Breast epithelium (tissue), 4 donors: ENCODE measurements at regions not wholly inside any gene's neighbourhood (a gene's known extent, or its start where the extent isn't known, plus 50 kb on each side); places are given as distances from the start of the nearest gene placed in this dataset.

ENCODE experiments used
- DNase-seq, 2 donors: peaks; one replicate each; pipeline ENCODE4 v3.0.0-alpha.2; 2019; ENCODE audit warnings: low spot score in 2 of 2
- H3K27ac ChIP-seq, 2 donors: fragments of 200-600 bp; sonication (generic) in 1 of 2; one replicate each; pipeline ENCODE4 v1.5.1; 2016 to 2019; ENCODE audit warnings: mild to moderate bottlenecking in 1 of 2
- H3K27me3 ChIP-seq, 2 donors: fragments of 200-600 bp; sonication (generic) in 1 of 2; one replicate each; pipeline versions ENCODE4 v1.5.1 to v1.6.0; 2017 to 2019; ENCODE audit warnings: control low read depth in 1 of 2, mild to moderate bottlenecking in 1 of 2
- H3K36me3 ChIP-seq: fragments of 200-600 bp; one replicate; pipeline ENCODE4 v1.5.1; 2019
- H3K4me1 ChIP-seq, 2 donors: fragments of 200-600 bp; sonication (generic); one replicate each; pipeline ENCODE4 v1.5.1; 2016 to 2019; ENCODE audit warnings: control low read depth in 1 of 2
- H3K4me3 ChIP-seq, 3 donors: fragments of 200-600 bp; sonication (generic); 1 replicate in 2 of 3; 2 replicates in 1 of 3; pipeline ENCODE4 v1.5.1; 2016 to 2019; ENCODE audit warnings: mild to moderate bottlenecking in 3 of 3, moderate library complexity in 2 of 3
- H3K9me3 ChIP-seq, 2 donors: fragments of 200-600 bp; sonication (generic) in 1 of 2; one replicate each; pipeline ENCODE4 v1.5.1; 2016 to 2019; ENCODE audit warnings: control low read depth in 1 of 2
- POLR2A ChIP-seq: fragments of 450-650 bp; IDR thresholded peaks from one replicate; pipeline ENCODE4 v1.6.1; 2016; ENCODE audit warnings: antibody characterized with exemption, mild to moderate bottlenecking, moderate library complexity
- POLR2AphosphoS5 ChIP-seq, 3 donors: sonication (generic); formaldehyde crosslinking; IDR thresholded peaks; one replicate each; pipeline ENCODE4 v1.6.1; 2017; ENCODE audit warnings: antibody characterized with exemption in 3 of 3
- intact Hi-C: fragments of 100-400 bp; cut with DNase I; formaldehyde crosslinking; loops from one replicate; pipeline ENCODE4 v1.15.1; 2023; ENCODE audit warnings: low total_unique reads
- TF ChIP-seq, protein P1 (sequence below), 3 donors: fragments of 450-650 bp; IDR thresholded peaks; one replicate each; pipeline ENCODE4 v1.5.1; 2016 to 2017; ENCODE audit warnings: antibody characterized with exemption in 3 of 3, mild to moderate bottlenecking in 3 of 3, moderate library complexity in 3 of 3

DNA sequence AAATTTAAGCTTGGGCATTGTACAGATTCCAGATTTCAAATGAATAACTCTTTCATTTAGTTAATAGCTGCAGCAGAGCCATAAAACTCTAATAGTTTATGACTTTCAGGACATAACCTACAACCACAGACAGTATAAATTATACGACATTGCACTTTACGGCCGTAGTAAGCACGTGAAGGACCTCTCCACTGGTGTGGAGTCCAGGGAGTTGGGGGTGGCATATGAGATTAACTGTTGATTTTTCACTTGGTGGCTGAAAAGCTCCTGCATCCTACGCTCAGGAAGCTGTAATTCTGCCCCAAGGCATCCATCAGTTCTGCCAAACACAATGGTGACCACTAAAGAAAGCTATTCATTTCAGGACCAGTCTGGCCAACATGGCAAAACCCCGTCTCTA is 376.2 kb downstream of the SOX11 start:
- no peaks in the 10 kb centered on the region for H3K9me3 ChIP-seq
- H3K27ac ChIP-seq = no peak overlapping the region
- no peak for DNase-seq
- H3K4me1 ChIP-seq = no peaks in the 10 kb centered on the region
- no peak for TF ChIP-seq POLR2AphosphoS5 (IDR thresholded peaks at IDR 0.05)
- no peak for TF ChIP-seq POLR2A
- TF ChIP-seq, protein P1, sequence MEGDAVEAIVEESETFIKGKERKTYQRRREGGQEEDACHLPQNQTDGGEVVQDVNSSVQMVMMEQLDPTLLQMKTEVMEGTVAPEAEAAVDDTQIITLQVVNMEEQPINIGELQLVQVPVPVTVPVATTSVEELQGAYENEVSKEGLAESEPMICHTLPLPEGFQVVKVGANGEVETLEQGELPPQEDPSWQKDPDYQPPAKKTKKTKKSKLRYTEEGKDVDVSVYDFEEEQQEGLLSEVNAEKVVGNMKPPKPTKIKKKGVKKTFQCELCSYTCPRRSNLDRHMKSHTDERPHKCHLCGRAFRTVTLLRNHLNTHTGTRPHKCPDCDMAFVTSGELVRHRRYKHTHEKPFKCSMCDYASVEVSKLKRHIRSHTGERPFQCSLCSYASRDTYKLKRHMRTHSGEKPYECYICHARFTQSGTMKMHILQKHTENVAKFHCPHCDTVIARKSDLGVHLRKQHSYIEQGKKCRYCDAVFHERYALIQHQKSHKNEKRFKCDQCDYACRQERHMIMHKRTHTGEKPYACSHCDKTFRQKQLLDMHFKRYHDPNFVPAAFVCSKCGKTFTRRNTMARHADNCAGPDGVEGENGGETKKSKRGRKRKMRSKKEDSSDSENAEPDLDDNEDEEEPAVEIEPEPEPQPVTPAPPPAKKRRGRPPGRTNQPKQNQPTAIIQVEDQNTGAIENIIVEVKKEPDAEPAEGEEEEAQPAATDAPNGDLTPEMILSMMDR (IDR thresholded peaks at IDR 0.05) = no peak
- intact Hi-C loops = no loop called here
- no peaks in the 10 kb centered on the region for H3K36me3 ChIP-seq
- H3K4me3 ChIP-seq = no peak overlapping the region
- H3K27me3 ChIP-seq = no peaks in the 10 kb centered on the region

DNA sequence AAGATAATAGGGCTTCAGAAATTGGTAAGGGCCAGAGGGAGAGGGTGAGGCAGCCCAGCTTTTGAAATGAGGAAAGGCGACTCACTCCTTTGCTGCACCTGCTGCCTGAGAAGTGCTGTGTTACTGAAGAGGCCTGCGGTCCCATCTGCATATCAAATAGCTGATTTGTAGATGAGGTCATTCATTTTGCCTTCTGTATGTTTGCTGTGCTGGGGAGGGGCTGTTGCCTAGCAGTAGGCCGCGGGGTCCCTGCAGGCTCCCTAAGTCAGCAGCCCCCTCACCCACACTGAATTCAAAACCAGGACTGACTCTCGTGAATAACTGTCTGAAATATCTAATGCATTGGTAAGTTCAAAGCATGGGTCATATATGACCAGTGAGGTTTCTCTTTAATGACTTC is 377.2 kb downstream of the SOX11 start:
- Histone ChIP-seq H3K36me3 (no peaks in the 10 kb centered on the region), H3K27ac (no peak overlapping the region), H3K9me3 (no peaks in the 10 kb centered on the region), H3K4me3 (no peak overlapping the region), H3K4me1 (no peaks in the 10 kb centered on the region), H3K27me3 (no peaks in the 10 kb centered on the region)
- intact Hi-C loops = no loop called here
- no peak for DNase-seq
- no peak for TF ChIP-seq POLR2A
- TF ChIP-seq POLR2AphosphoS5 (IDR thresholded peaks at IDR 0.05) = no peak
- TF ChIP-seq, protein P1 (IDR thresholded peaks at IDR 0.05) = no peak

DNA sequence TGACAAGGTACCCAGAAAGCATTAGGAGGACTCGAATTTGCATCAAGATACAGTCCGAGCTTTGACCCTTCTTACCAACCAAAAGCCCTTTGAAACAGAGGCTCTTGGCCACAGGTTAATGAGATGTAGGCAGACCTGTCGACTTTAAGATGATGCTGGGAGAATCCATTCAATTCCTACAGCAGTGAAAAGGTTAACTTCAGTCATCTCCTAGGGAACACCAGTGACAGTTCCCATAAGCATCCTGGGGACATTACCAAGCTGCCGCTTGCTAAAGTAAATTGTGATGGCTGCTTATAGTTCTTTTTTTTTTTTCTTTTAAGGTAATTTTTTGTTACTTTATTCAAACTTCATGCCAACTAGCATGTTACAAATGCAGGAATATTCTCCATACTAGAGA is 379.3 kb downstream of the SOX11 start:
- Histone ChIP-seq H3K27me3 (no peaks in the 10 kb centered on the region), H3K4me3 (no peak overlapping the region), H3K4me1 (no peaks in the 10 kb centered on the region), H3K36me3 (no peaks in the 10 kb centered on the region), H3K9me3 (no peaks in the 10 kb centered on the region), H3K27ac (no peak overlapping the region)
- intact Hi-C loops = no loop called here
- TF ChIP-seq, protein P1 (IDR thresholded peaks at IDR 0.05) = no peak
- TF ChIP-seq POLR2AphosphoS5 (IDR thresholded peaks at IDR 0.05) = no peak
- TF ChIP-seq POLR2A = no peak
- DNase-seq = no peak

DNA sequence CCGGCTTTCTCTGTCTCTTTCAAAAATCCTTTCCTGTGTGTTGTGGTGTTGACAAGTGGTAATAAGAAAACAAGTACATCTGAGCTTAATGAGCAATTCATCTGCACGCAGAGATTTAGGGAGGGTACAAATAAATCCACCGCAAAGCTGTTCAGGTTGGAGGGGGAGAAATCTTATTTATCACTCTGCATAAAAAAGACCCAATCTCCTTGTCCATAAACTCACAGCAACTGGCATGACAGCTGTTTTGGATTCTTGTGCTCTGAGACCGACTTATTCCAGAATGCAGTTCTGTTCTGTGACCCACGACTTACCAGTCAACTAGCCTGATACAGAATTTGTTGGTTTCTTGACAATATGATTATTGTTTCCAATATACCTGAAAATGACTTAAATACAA is 380.1 kb downstream of the SOX11 start:
- TF ChIP-seq, protein P1 (IDR thresholded peaks at IDR 0.05) = no peak
- TF ChIP-seq POLR2A = no peak
- no peak for TF ChIP-seq POLR2AphosphoS5 (IDR thresholded peaks at IDR 0.05)
- H3K36me3 ChIP-seq = no peaks in the 10 kb centered on the region
- H3K4me3 ChIP-seq = no peak overlapping the region
- no peaks in the 10 kb centered on the region for H3K4me1 ChIP-seq
- no peaks in the 10 kb centered on the region for H3K27me3 ChIP-seq
- intact Hi-C loops = no loop called here
- H3K9me3 ChIP-seq = no peaks in the 10 kb centered on the region
- H3K27ac ChIP-seq = no peak overlapping the region
- DNase-seq = no peak

DNA sequence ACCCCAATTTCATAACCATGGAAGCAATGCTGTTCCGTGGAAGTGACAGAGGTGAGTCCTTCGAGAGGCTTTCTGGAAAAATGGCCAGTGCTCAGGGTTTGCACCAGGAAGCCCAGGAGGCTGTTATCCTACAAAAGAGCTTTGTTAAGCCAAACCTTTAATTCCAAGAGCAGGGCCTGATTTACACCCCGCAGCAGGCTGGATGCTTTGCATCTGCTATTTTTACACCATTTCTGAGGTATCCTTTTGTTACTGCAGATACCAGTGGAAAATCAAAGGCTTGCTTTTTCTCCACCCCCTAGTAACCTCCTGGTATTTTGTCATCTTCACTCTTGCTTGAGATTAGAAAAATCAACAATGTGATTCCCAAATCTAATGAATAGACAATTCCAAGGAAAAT is 380.6 kb downstream of the SOX11 start:
- DNase-seq = no peak
- no peak overlapping the region for H3K4me3 ChIP-seq
- intact Hi-C loops = no loop called here
- TF ChIP-seq POLR2A (no peak), POLR2AphosphoS5 (IDR thresholded peaks at IDR 0.05) (no peak)
- TF ChIP-seq, protein P1 (IDR thresholded peaks at IDR 0.05) = no peak
- no peaks in the 10 kb centered on the region for H3K27me3 ChIP-seq
- H3K27ac ChIP-seq = no peak overlapping the region
- H3K4me1 ChIP-seq = no peaks in the 10 kb centered on the region
- no peaks in the 10 kb centered on the region for H3K36me3 ChIP-seq
- no peaks in the 10 kb centered on the region for H3K9me3 ChIP-seq
